GM12892 (cell line): ENCODE measurements at regions not wholly inside any gene's neighbourhood (a gene's known extent, or its start where the extent isn't known, plus 50 kb on each side); places are given as distances from the start of the nearest gene placed in this dataset.

Source experiments
- POLR2A ChIP-seq: IDR thresholded peaks from 2 replicates; pipeline ENCODE4 v1.6.1; 2011; ENCODE audit warnings: low read depth, low read length, control low read depth
- POLR2AphosphoS5 ChIP-seq: IDR thresholded peaks from 2 replicates; pipeline ENCODE4 v1.6.1; 2011; ENCODE audit warnings: low read depth, low read length, control low read depth
- TAF1 ChIP-seq: IDR thresholded peaks from 2 replicates; pipeline ENCODE4 v1.6.1; 2011; ENCODE audit warnings: low read depth, mild to moderate bottlenecking, control low read depth, low read length, borderline replicate concordance

DNA sequence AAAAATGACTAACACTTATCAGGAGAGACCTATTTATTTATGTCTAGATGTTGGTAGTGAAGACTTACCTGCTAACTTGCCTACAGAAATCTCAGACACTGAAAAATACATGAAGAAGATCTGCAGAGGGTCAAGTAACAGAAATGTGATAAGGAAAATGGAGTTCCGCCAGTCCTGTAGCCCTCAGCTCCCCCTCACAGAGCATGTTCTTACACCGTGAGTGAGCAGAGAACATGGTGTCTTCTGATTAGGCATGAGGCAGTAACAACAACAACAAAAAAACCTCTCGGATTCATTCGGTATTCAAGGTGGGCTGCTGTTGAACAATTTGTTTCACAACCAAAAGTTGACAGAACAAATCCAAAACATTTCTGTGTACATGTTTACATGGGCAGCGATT, 162.0 kb upstream of the SNX2 start:
- TF ChIP-seq POLR2AphosphoS5 (no peak), POLR2A (no peak), TAF1 (no peak)
